CD4-positive, alpha-beta memory T cell (primary cell): ENCODE measurements at regions not wholly inside any gene's neighbourhood (a gene's known extent, or its start where the extent isn't known, plus 50 kb on each side); places are given as distances from the start of the nearest gene placed in this dataset.

Source experiments
- CTCF ChIA-PET: fragments of 350-600 bp; sonication (Branson Sonifier 250); formaldehyde crosslinking; loops from one replicate; lab custom pipeline; 2021; ENCODE audit warnings: inconsistent platforms; ENCODE audit not compliant: partially characterized antibody; lab: Charles Lee
- POLR2A ChIA-PET: fragments of 350-600 bp; sonication (Branson Sonifier 250); formaldehyde crosslinking; loops from one replicate; lab custom pipeline; 2021; ENCODE audit not compliant: partially characterized antibody; lab: Charles Lee
- DNase-seq, 5 donors: peaks; one replicate each; pipeline versions ENCODE4 v3.0.0 to v3.0.0-alpha.2; 2020 to 2022; ENCODE audit warnings: mixed read lengths in 1 of 5
- H3K27ac ChIP-seq: one replicate; pipeline ENCODE4 v1.7.0; 2013; ENCODE audit warnings: low read depth, low read length
- H3K27me3 ChIP-seq: 2 replicates; pipeline ENCODE4 v1.7.0; 2013; ENCODE audit warnings: mild to moderate bottlenecking, low read length, moderate library complexity; ENCODE audit not compliant: insufficient read depth
- H3K36me3 ChIP-seq: 2 replicates; pipeline ENCODE4 v1.7.0; 2013; ENCODE audit warnings: mild to moderate bottlenecking, low read length, moderate library complexity; ENCODE audit not compliant: insufficient read depth
- H3K4me1 ChIP-seq: 2 replicates; pipeline ENCODE4 v1.7.0; 2013; ENCODE audit warnings: mild to moderate bottlenecking, low read length, moderate library complexity; ENCODE audit not compliant: insufficient read depth
- H3K4me3 ChIP-seq, 2 donors: one replicate each; pipeline ENCODE4 v1.7.0; 2013; ENCODE audit warnings: low read length in 2 of 2, mild to moderate bottlenecking in 1 of 2
- H3K9me3 ChIP-seq, 2 donors: one replicate each; pipeline ENCODE4 v1.7.0; 2013; ENCODE audit warnings: low read length in 2 of 2, control low read depth in 1 of 2; ENCODE audit not compliant: control insufficient read depth in 1 of 2
- H3K27ac Mint-ChIP-seq, 7 donors: one replicate each; pipeline ENCODE4 v1.8.0; 2020 to 2021; ENCODE audit warnings: mixed read lengths in 7 of 7, mild to moderate bottlenecking in 6 of 7, inconsistent platforms in 3 of 7, moderate library complexity in 3 of 7
- H3K27me3 Mint-ChIP-seq, 2 donors: one replicate each; pipeline ENCODE4 v1.8.0; 2020 to 2021; ENCODE audit warnings: mixed read lengths in 2 of 2
- H3K36me3 Mint-ChIP-seq, 2 donors: one replicate each; pipeline ENCODE4 v1.8.0; 2020 to 2021; ENCODE audit warnings: mixed read lengths in 2 of 2, inconsistent platforms in 1 of 2, mild to moderate bottlenecking in 1 of 2
- H3K4me1 Mint-ChIP-seq, 4 donors: one replicate each; pipeline ENCODE4 v1.8.0; 2020 to 2021; ENCODE audit warnings: mixed read lengths in 4 of 4, mild to moderate bottlenecking in 1 of 4
- H3K4me3 Mint-ChIP-seq, 8 donors: one replicate each; pipeline ENCODE4 v1.8.0; 2020 to 2021; ENCODE audit warnings: mixed read lengths in 8 of 8, mild to moderate bottlenecking in 7 of 8, moderate library complexity in 6 of 8, inconsistent platforms in 3 of 8
- H3K9me3 Mint-ChIP-seq, 8 donors: one replicate each; pipeline ENCODE4 v1.8.0; 2020 to 2021; ENCODE audit warnings: mixed read lengths in 8 of 8, mild to moderate bottlenecking in 5 of 8, inconsistent platforms in 3 of 8, moderate library complexity in 1 of 8
- intact Hi-C: fragments of 100-400 bp; cut with micrococcal nuclease; formaldehyde crosslinking; loops from one replicate; pipeline ENCODE4 v1.15.1; 2023

- Histone ChIP-seq H3K9me3 (no peaks in the 10 kb centered on the region), H3K36me3 (no peaks in the 10 kb centered on the region), H3K27ac (no peak overlapping the region), H3K27me3 (no peaks in the 10 kb centered on the region), H3K4me1 (no peaks in the 10 kb centered on the region), H3K4me3 (no peak overlapping the region)
- no peak for DNase-seq
- ChIA-PET CTCF (no interaction called here), POLR2A (no interaction called here)
- Mint-ChIP-seq H3K9me3 (peaks cover 0 to 3% (median under 1%) of the 10 kb centered on the region in 8 donors), H3K27ac (no peak overlapping the region), H3K4me1 (no peaks in the 10 kb centered on the region), H3K27me3 (peaks cover 3 to 11% of the 10 kb centered on the region in 2 donors), H3K4me3 (no peak overlapping the region), H3K36me3 (no peaks in the 10 kb centered on the region)
- intact Hi-C loops: no loop called here
Observed at GRCh38 chr2:144711630-144712549, 192.0 kb upstream of the ZEB2 start.

- no peak overlapping the region for H3K27ac Mint-ChIP-seq
- peaks cover 0 to 3% (median 0%) of the 10 kb centered on the region in 8 donors for H3K9me3 Mint-ChIP-seq
- Histone ChIP-seq H3K4me1 (no peaks in the 10 kb centered on the region), H3K36me3 (no peaks in the 10 kb centered on the region), H3K4me3 (no peak overlapping the region), H3K27ac (no peak overlapping the region), H3K9me3 (no peaks in the 10 kb centered on the region), H3K27me3 (no peaks in the 10 kb centered on the region)
- H3K4me1 Mint-ChIP-seq: no peaks in the 10 kb centered on the region
- ChIA-PET POLR2A (no interaction called here), CTCF (no interaction called here)
- no peaks in the 10 kb centered on the region for H3K36me3 Mint-ChIP-seq
- intact Hi-C loops: no loop called here
- DNase-seq: no peak
- H3K4me3 Mint-ChIP-seq: no peak overlapping the region
- H3K27me3 Mint-ChIP-seq: peaks cover 3 to 9% of the 10 kb centered on the region in 2 donors
Observed at GRCh38 chr2:144711084-144711483, 191.2 kb upstream of the ZEB2 start.

- H3K4me3 ChIP-seq: no peak overlapping the region
- CTCF ChIA-PET: no interaction called here
- Mint-ChIP-seq H3K9me3 (peaks cover 0 to 3% (median 0%) of the 10 kb centered on the region in 8 donors), H3K4me1 (no peaks in the 10 kb centered on the region), H3K4me3 (no peak overlapping the region), H3K27ac (no peak overlapping the region), H3K27me3 (peaks cover 7 to 9% of the 10 kb centered on the region in 2 donors), H3K36me3 (no peaks in the 10 kb centered on the region)
- POLR2A ChIA-PET: no interaction called here
- H3K27ac ChIP-seq: no peak overlapping the region
- H3K4me1 ChIP-seq: no peaks in the 10 kb centered on the region
- H3K36me3 ChIP-seq: no peaks in the 10 kb centered on the region
- H3K27me3 ChIP-seq: no peaks in the 10 kb centered on the region
- intact Hi-C loops: no loop called here
- H3K9me3 ChIP-seq: no peaks in the 10 kb centered on the region
- DNase-seq: no peak
Observed at GRCh38 chr2:144708626-144709025, 188.7 kb upstream of the ZEB2 start.

GRCh38 chr2:144707736-144708326 lies 187.9 kb upstream of the ZEB2 start:
- H3K27me3 Mint-ChIP-seq: peaks cover 7 to 11% of the 10 kb centered on the region in 2 donors
- H3K36me3 Mint-ChIP-seq: no peaks in the 10 kb centered on the region

GRCh38 chr2:144706647-144707046 lies 186.7 kb upstream of the ZEB2 start:
- intact Hi-C loops: no loop called here
- Mint-ChIP-seq H3K4me3 (no peak overlapping the region), H3K27me3 (peaks cover 8 to 12% of the 10 kb centered on the region in 2 donors), H3K4me1 (no peaks in the 10 kb centered on the region), H3K36me3 (no peaks in the 10 kb centered on the region), H3K9me3 (peaks cover 0 to 3% (median 0%) of the 10 kb centered on the region in 8 donors), H3K27ac (no peak overlapping the region)
- POLR2A ChIA-PET: no interaction called here
- no peaks in the 10 kb centered on the region for H3K36me3 ChIP-seq
- DNase-seq: no peak
- no peaks in the 10 kb centered on the region for H3K9me3 ChIP-seq
- no peak overlapping the region for H3K4me3 ChIP-seq
- no peaks in the 10 kb centered on the region for H3K27me3 ChIP-seq
- CTCF ChIA-PET: no interaction called here
- H3K27ac ChIP-seq: no peak overlapping the region
- no peaks in the 10 kb centered on the region for H3K4me1 ChIP-seq

More at GRCh38 chr2:144707736-144708326, 187.9 kb upstream of the ZEB2 start:
- H3K27me3 ChIP-seq: no peaks in the 10 kb centered on the region
- no peaks in the 10 kb centered on the region for H3K4me1 Mint-ChIP-seq
- peaks cover 0 to 3% (median 0%) of the 10 kb centered on the region in 8 donors for H3K9me3 Mint-ChIP-seq
- H3K4me1 ChIP-seq: no peaks in the 10 kb centered on the region
- no peaks in the 10 kb centered on the region for H3K9me3 ChIP-seq
- no peaks in the 10 kb centered on the region for H3K36me3 ChIP-seq
- POLR2A ChIA-PET: no interaction called here
- intact Hi-C loops: no loop called here
- DNase-seq: no peak
- H3K27ac ChIP-seq: no peak overlapping the region
- H3K4me3 ChIP-seq: no peak overlapping the region
- H3K27ac Mint-ChIP-seq: no peak overlapping the region
- CTCF ChIA-PET: no interaction called here
- H3K4me3 Mint-ChIP-seq: no peak overlapping the region

GRCh38 chr2:144705328-144706245 lies 185.7 kb upstream of the ZEB2 start:
- no peak overlapping the region for H3K27ac ChIP-seq
- H3K9me3 Mint-ChIP-seq: peaks cover 0 to 3% (median 0%) of the 10 kb centered on the region in 8 donors
- H3K4me3 ChIP-seq: no peak overlapping the region
- no peaks in the 10 kb centered on the region for H3K36me3 Mint-ChIP-seq
- H3K36me3 ChIP-seq: no peaks in the 10 kb centered on the region
- no peak overlapping the region for H3K27ac Mint-ChIP-seq
- ChIA-PET POLR2A (no interaction called here), CTCF (no interaction called here)
- no peak for DNase-seq
- H3K4me1 Mint-ChIP-seq: no peaks in the 10 kb centered on the region
- H3K9me3 ChIP-seq: no peaks in the 10 kb centered on the region
- H3K27me3 ChIP-seq: no peaks in the 10 kb centered on the region
- H3K4me1 ChIP-seq: no peaks in the 10 kb centered on the region
- H3K4me3 Mint-ChIP-seq: no peak overlapping the region
- peaks cover 7 to 12% of the 10 kb centered on the region in 2 donors for H3K27me3 Mint-ChIP-seq
- intact Hi-C loops: no loop called here

- H3K27ac ChIP-seq: no peak overlapping the region
- H3K27me3 ChIP-seq: no peaks in the 10 kb centered on the region
- ChIA-PET CTCF (no interaction called here), POLR2A (no interaction called here)
- Mint-ChIP-seq H3K27me3 (peaks cover 7 to 12% of the 10 kb centered on the region in 2 donors), H3K4me1 (no peaks in the 10 kb centered on the region), H3K36me3 (no peaks in the 10 kb centered on the region), H3K9me3 (peaks cover 0 to 3% (median 0%) of the 10 kb centered on the region in 8 donors), H3K4me3 (no peak overlapping the region), H3K27ac (no peak overlapping the region)
- H3K4me3 ChIP-seq: no peak overlapping the region
- no peaks in the 10 kb centered on the region for H3K36me3 ChIP-seq
- H3K4me1 ChIP-seq: no peaks in the 10 kb centered on the region
- intact Hi-C loops: no loop called here
- H3K9me3 ChIP-seq: no peaks in the 10 kb centered on the region
- no peak for DNase-seq
Observed at GRCh38 chr2:144704709-144705095, 184.8 kb upstream of the ZEB2 start.
